K562 (cell line): ENCODE measurements at regions not wholly inside any gene's neighbourhood (a gene's known extent, or its start where the extent isn't known, plus 50 kb on each side); places are given as distances from the start of the nearest gene placed in this dataset.

Experiments used
- ATAC-seq: fragments of 200-7000 bp; cut with Tn5 transposase; 3 replicates; pipeline ENCODE4 v1.9.1; 2020; ENCODE audit warnings: moderate library complexity
- BruUV-seq: library from RNA; stranded (reverse); fragments of 400-500 nt; replicated peaks from 2 replicates; lab custom pipeline; 2021; lab: Mats Ljungman, UMichigan
- CTCF ChIA-PET: fragments of 300-600 bp; formaldehyde crosslinking; extraction: SDS; loops from one replicate; lab custom pipeline; 2021; ENCODE audit warnings: low intra/inter-chr PET ratio; lab: Yijun Ruan, JAX
- POLR2A ChIA-PET: fragments of 300-600, 350-650 bp; sonication (Branson Sonifier 250); formaldehyde crosslinking; extraction: SDS; loops from one replicate; lab custom pipeline; 2021; ENCODE audit warnings: antibody characterized with exemption, inconsistent platforms; lab: Yijun Ruan, JAX
- DNase-seq, 4 experiments: peaks; one replicate each; pipeline versions ENCODE4 v3.0.0 to v3.0.0-alpha.2; 2011 to 2018; ENCODE audit warnings: low spot score in 3 of 4, mixed read lengths in 3 of 4; ENCODE audit errors: extremely low read depth in 1 of 4
- FAIRE-seq: peaks from 2 replicates; lab custom pipeline; 2011; peaks lifted over from hg19 to GRCh38; lab: Jason Lieb, UNC
- H2AFZ ChIP-seq: 2 replicates; pipeline ENCODE4 v1.6.0; 2011; ENCODE audit warnings: low read depth, low read length, control low read depth, inconsistent platforms
- H3K27ac ChIP-seq: fragments of 200-600 bp; 3 replicates; pipeline ENCODE4 v1.8.0; 2011; ENCODE audit warnings: low read depth, mild to moderate bottlenecking, control low read depth, inconsistent platforms, low read length, moderate library complexity, mixed read lengths; ENCODE audit errors: extremely low read depth
- H3K27me3 ChIP-seq, 2 experiments: fragments of 300-600 bp in 1 of 2; 2 replicates in 1 of 2; 3 replicates in 1 of 2; pipeline versions ENCODE4 v1.6.0 to v1.8.0; 2011; ENCODE audit warnings: inconsistent platforms in 2 of 2, low read length in 2 of 2, mild to moderate bottlenecking in 1 of 2, mixed read lengths in 1 of 2, moderate library complexity in 1 of 2; ENCODE audit not compliant: control insufficient read depth in 2 of 2, insufficient read depth in 2 of 2
- H3K36me3 ChIP-seq: fragments of 300-600 bp; 3 replicates; pipeline ENCODE4 v1.8.0; 2011; ENCODE audit warnings: mild to moderate bottlenecking, low read length, inconsistent platforms; ENCODE audit not compliant: control insufficient read depth, insufficient read depth
- H3K4me1 ChIP-seq, 2 experiments: fragments of 200-600 bp in 1 of 2; replicated peaks in 1 of 2; 2 replicates in 1 of 2; 3 replicates in 1 of 2; pipeline versions ENCODE4 v1.5.1 to v1.8.0; 2011; ENCODE audit warnings: inconsistent platforms in 2 of 2, low read length in 2 of 2, mild to moderate bottlenecking in 1 of 2, mixed read lengths in 1 of 2, moderate library complexity in 1 of 2; ENCODE audit not compliant: control insufficient read depth in 2 of 2, insufficient read depth in 2 of 2
- H3K4me2 ChIP-seq: 2 replicates; pipeline ENCODE4 v1.6.1; 2011; ENCODE audit warnings: low read length, control low read depth, inconsistent platforms, mixed read lengths; ENCODE audit not compliant: insufficient read depth
- H3K4me3 ChIP-seq: fragments of 200-600 bp; sonication (generic), shearing (Covaris generic); 2 replicates; pipeline ENCODE4 v1.5.1; 2016; ENCODE audit warnings: control low read depth, inconsistent platforms
- H3K79me2 ChIP-seq: fragments of 200-600 bp; 3 replicates; pipeline ENCODE4 v1.8.0; 2011; ENCODE audit warnings: low read length, inconsistent platforms; ENCODE audit not compliant: control insufficient read depth, insufficient read depth
- H3K9ac ChIP-seq, 2 experiments: 2 replicates each; pipeline versions ENCODE4 v1.6.0 to v1.6.1; 2011; ENCODE audit warnings: low read depth in 2 of 2, low read length in 2 of 2, control low read depth in 1 of 2, inconsistent platforms in 1 of 2, mild to moderate bottlenecking in 1 of 2, mixed read lengths in 1 of 2; ENCODE audit not compliant: insufficient read depth in 1 of 2
- H3K9me1 ChIP-seq: one replicate; pipeline ENCODE4 v1.6.0; 2011; ENCODE audit warnings: inconsistent platforms, mild to moderate bottlenecking, low read length, moderate library complexity; ENCODE audit not compliant: control insufficient read depth, insufficient read depth
- H3K9me3 ChIP-seq: replicated peaks from 2 replicates; pipeline ENCODE4 v1.5.1; 2011; ENCODE audit warnings: low read depth, low read length, inconsistent platforms; ENCODE audit not compliant: control insufficient read depth, insufficient read depth
- H4K20me1 ChIP-seq: replicated peaks from 2 replicates; pipeline ENCODE4 v1.6.1; 2011; ENCODE audit warnings: low read length, inconsistent platforms, mixed read lengths; ENCODE audit not compliant: control insufficient read depth, insufficient read depth
- DDX20 ChIP-seq: fragments of 450-650 bp; IDR thresholded peaks from 2 replicates; pipeline ENCODE4 v1.6.1; 2016; ENCODE audit warnings: missing genetic modification characterization, low read depth, mild to moderate bottlenecking, missing compliant biosample characterization, moderate library complexity
- JUNB ChIP-seq: fragments of 450-650 bp; formaldehyde crosslinking; conservative IDR thresholded peaks from 2 replicates; pipeline ENCODE4 v1.4.0; 2020; ENCODE audit warnings: mild to moderate bottlenecking
- POLR2G ChIP-seq: fragments of 200-400 bp; formaldehyde crosslinking; IDR thresholded peaks from 2 replicates; pipeline ENCODE4 v1.6.1; 2017; ENCODE audit warnings: low read depth, mild to moderate bottlenecking, antibody characterized with exemption, low read length, moderate library complexity
- PYGO2 ChIP-seq: fragments of 450-650 bp; IDR thresholded peaks from 2 replicates; pipeline ENCODE4 v1.6.1; 2016; ENCODE audit warnings: mild to moderate bottlenecking, missing genetic modification characterization, moderate library complexity, missing compliant biosample characterization
- SRSF1 ChIP-seq: fragments of 200-400 bp; formaldehyde crosslinking; IDR thresholded peaks from 2 replicates; pipeline ENCODE4 v1.6.1; 2017; ENCODE audit warnings: mild to moderate bottlenecking, low read depth, low read length, moderate library complexity
- WGBS: fragments of 100-300 bp; shearing (Covaris generic); methylation state at CpG from one replicate; pipeline ENCODE4 v1.1.6; 2016; ENCODE audit warnings: low coverage, mixed read lengths; ENCODE audit not compliant: insufficient coverage; ENCODE audit errors: missing lambda C conversion rate; 5-methylcytosine and 5-hydroxymethylcytosine counted together
- in situ Hi-C: fragments of 300-500 bp; cut with MboI; formaldehyde crosslinking; loops from 4 replicates; pipeline ENCODE4 v1.15.0; 2018; ENCODE audit warnings: inconsistent platforms, mixed read lengths
- intact Hi-C: fragments of 100-400 bp; cut with micrococcal nuclease; formaldehyde crosslinking; loops from 2 replicates; pipeline ENCODE4 v1.14.2; 2022
- TF ChIP-seq, protein P1 (sequence below): fragments of 250-450 bp; sonication (Bioruptor Pico); IDR thresholded peaks from 2 replicates; pipeline ENCODE4 v1.8.0; 2022; ENCODE audit warnings: inconsistent platforms
- TF ChIP-seq, protein P2 (sequence below): IDR thresholded peaks from 2 replicates; pipeline ENCODE4 v1.6.1; 2014; ENCODE audit warnings: antibody characterized with exemption
- TF ChIP-seq, protein P3 (sequence below): fragments of 450-650 bp; IDR thresholded peaks from 2 replicates; pipeline ENCODE4 v1.6.1; 2016; ENCODE audit warnings: low read depth, mild to moderate bottlenecking, moderate library complexity

DNA sequence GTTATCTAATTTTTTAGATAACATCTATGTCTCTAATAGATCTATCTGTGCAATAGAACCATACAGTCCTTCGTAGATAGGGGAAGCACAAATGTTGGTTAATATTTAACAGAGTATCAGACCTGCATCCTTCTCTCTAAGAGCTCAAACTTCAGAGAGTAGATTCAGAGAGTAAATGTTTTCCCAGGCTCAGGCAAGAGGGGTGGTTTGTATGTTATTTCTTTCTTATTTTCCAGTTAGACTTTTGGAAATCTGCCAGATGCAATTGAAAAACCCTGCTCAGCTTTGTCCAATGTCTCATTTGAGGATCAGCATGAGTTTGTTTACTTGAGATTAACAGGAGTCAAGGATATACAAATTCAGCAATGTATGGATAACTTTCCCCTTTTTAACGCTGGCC lies 361.9 kb downstream of the BCKDHB start (continued):
- TF ChIP-seq, protein P1, sequence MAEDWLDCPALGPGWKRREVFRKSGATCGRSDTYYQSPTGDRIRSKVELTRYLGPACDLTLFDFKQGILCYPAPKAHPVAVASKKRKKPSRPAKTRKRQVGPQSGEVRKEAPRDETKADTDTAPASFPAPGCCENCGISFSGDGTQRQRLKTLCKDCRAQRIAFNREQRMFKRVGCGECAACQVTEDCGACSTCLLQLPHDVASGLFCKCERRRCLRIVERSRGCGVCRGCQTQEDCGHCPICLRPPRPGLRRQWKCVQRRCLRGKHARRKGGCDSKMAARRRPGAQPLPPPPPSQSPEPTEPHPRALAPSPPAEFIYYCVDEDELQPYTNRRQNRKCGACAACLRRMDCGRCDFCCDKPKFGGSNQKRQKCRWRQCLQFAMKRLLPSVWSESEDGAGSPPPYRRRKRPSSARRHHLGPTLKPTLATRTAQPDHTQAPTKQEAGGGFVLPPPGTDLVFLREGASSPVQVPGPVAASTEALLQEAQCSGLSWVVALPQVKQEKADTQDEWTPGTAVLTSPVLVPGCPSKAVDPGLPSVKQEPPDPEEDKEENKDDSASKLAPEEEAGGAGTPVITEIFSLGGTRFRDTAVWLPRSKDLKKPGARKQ (CRISPR knock-in tag), result no peak

DNA sequence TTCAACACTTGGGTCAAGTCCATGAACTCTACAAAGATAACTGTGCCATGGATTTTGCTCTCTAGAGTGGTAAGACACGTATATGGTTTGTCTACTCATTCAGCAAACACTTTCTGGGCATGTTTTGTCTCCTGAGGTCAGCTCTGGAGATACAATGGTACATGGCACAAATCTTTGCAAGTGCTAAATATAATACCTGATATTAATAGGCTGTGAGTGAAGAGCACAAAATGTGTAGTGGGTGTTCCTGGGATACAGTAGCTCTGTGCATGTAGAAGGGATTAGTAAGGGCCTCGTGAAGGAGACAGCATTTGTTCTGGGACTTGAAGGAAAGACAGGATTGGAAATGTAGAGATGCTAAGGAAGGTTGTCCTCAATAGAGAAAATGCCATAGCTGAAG lies 360.9 kb downstream of the BCKDHB start:
- in situ Hi-C loops (no loop called here), intact Hi-C loops (no loop called here)
- no peak overlapping the region for H3K27ac ChIP-seq
- FAIRE-seq (no peak), DNase-seq (no peak), ATAC-seq (no peak)
- H3K9ac ChIP-seq, result no peak overlapping the region
- no peaks in the 10 kb centered on the region for H3K9me3 ChIP-seq
- no TSS peak for BruUV-seq
- no peaks in the 10 kb centered on the region for H4K20me1 ChIP-seq
- no peaks in the 10 kb centered on the region for H3K79me2 ChIP-seq
- POLR2A ChIA-PET, result no interaction called here
- no peaks in the 10 kb centered on the region for H3K27me3 ChIP-seq
- H3K4me1 ChIP-seq, result no peaks in the 10 kb centered on the region
- TF ChIP-seq DDX20 (tag), result no peak
- no peak overlapping the region for H3K4me3 ChIP-seq
- no peak overlapping the region for H3K4me2 ChIP-seq
- no peaks in the 10 kb centered on the region for H3K9me1 ChIP-seq
- H3K36me3 ChIP-seq, result no peaks in the 10 kb centered on the region
- 0% methylated on average over 2 of the region's 2 CpGs for WGBS
- CTCF ChIA-PET, result no interaction called here
- H2AFZ ChIP-seq, result no peak overlapping the region

DNA sequence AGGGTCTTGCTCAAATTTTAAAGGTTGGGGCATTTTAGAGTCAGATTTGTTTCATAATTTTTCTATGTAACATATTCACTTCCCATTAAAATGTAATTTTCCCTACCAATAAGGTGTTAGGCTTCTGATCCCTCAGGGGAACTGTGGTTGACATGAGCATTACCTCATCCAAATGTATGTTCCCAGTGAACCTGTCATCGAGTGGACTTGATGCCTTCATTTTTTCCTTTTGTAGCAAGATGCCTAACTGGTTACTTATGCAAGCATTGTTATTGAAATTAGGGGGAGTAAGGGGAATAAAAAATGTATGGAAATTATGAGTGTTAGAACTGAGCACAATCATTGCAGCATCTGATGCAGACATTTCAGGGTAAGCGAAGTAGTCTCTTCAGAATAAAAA lies 360.5 kb downstream of the BCKDHB start:
- Histone ChIP-seq H2AFZ (no peak overlapping the region), H3K9me1 (no peaks in the 10 kb centered on the region), H3K4me3 (no peak overlapping the region), H3K9me3 (no peaks in the 10 kb centered on the region), H3K36me3 (no peaks in the 10 kb centered on the region), H4K20me1 (no peaks in the 10 kb centered on the region), H3K4me2 (no peak overlapping the region), H3K27ac (no peak overlapping the region), H3K9ac (no peak overlapping the region), H3K79me2 (no peaks in the 10 kb centered on the region), H3K4me1 (no peaks in the 10 kb centered on the region), H3K27me3 (no peaks in the 10 kb centered on the region)
- WGBS, result 0% methylated on average over 2 of the region's 2 CpGs
- POLR2A ChIA-PET, result no interaction called here
- in situ Hi-C loops, result no loop called here
- CTCF ChIA-PET, result no interaction called here
- intact Hi-C loops, result no loop called here
- FAIRE-seq (no peak), ATAC-seq (no peak), DNase-seq (no peak)
- no TSS peak for BruUV-seq
- TF ChIP-seq, protein P1 (CRISPR knock-in tag), result no peak
- TF ChIP-seq JUNB (CRISPR knock-in tag) (no peak), POLR2G (no peak), PYGO2 (no peak), SRSF1 (no peak)
- TF ChIP-seq, protein P2, sequence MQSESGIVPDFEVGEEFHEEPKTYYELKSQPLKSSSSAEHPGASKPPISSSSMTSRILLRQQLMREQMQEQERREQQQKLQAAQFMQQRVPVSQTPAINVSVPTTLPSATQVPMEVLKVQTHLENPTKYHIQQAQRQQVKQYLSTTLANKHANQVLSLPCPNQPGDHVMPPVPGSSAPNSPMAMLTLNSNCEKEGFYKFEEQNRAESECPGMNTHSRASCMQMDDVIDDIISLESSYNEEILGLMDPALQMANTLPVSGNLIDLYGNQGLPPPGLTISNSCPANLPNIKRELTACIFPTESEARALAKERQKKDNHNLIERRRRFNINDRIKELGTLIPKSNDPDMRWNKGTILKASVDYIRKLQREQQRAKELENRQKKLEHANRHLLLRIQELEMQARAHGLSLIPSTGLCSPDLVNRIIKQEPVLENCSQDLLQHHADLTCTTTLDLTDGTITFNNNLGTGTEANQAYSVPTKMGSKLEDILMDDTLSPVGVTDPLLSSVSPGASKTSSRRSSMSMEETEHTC, result no peak
- TF ChIP-seq, protein P3, sequence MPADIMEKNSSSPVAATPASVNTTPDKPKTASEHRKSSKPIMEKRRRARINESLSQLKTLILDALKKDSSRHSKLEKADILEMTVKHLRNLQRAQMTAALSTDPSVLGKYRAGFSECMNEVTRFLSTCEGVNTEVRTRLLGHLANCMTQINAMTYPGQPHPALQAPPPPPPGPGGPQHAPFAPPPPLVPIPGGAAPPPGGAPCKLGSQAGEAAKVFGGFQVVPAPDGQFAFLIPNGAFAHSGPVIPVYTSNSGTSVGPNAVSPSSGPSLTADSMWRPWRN, result no peak
